DMS 273 treated with DMSO at 0.1 percent for 48 hours (cell line): ENCODE measurements at regions not wholly inside any gene's neighbourhood (a gene's known extent, or its start where the extent isn't known, plus 50 kb on each side); places are given as distances from the start of the nearest gene placed in this dataset.

Experiments used
- DNase-seq: peaks from one replicate; lab custom pipeline; 2025; lab: John Stamatoyannopoulos, UW

- DNase-seq: no peak
Observed at GRCh38 chr18:11320986-11321385, 171.6 kb upstream of the PIEZO2 start.

DNA sequence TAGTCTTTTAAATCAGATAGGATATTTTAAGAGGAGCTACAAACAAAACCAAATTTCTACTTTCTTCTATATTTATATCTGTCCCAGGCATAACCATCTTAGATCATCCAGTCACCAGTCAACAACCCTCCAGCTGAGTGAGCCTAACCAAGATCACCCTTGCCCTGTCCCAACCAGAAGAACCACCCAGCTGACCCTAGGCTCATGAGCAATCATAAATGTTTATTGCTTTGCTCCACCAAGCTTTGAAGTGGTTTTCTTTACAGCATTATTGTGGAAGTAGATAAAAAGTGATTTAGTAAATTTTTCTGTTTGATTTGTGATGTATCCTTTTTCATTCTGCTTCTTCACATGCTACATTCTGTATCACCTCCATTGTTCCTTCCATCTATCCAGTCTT is 167.2 kb upstream of the PIEZO2 start:
- no peak for DNase-seq

DNA sequence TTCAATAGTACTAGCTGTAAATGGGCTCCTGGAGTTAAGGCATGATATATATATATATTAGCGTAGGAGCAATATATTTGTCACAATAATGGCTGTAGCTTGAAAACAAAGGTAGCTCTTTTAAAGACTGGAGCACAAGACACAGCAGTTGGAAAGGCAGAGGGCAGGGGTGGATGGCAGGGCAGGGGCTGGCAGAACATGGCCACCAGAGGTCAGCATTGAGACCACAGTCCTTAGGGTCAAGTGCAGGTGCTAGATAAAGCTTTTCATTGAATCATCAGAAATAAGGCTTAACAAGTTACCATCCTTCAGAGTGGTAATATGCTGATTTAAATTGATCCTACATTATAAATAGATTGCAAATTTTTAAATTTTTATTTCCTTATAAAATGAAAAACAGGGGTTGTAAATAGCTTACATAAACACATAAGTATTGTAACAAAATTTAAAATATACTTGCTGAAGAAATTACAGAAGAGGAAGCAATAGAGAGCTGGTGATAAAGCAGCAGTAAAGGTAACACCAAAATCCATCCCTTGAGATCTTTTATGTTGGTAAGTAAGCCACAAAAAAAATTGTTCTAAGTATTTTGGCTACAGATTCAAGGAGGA is 161.2 kb upstream of the PIEZO2 start:
- DNase-seq: no peak

GRCh38 chr18:11309172-11309571 is 159.8 kb upstream of the PIEZO2 start:
- DNase-seq: no peak

GRCh38 chr18:11308499-11308898 is 159.1 kb upstream of the PIEZO2 start:
- DNase-seq: no peak

DNA sequence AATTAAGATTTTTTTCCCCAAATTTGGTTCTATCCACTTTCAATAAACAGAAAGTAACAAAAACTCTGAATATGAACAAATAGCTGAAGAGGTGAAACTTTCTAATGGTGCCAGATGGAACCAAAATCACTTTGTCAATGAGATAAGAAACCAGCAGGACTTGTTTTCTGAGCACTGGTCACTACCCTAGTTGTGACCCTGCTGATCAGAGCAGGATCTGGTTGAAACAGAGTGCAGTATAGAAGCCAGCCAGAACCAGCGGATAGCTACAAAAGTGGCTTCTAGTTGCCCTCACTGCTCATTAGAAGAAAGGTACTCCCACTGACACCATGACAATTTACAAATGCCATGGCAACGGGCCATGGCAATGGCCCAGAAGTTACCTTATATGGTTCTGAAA is 158.3 kb upstream of the PIEZO2 start:
- DNase-seq: no peak

- DNase-seq: no peak
Observed at GRCh38 chr18:11305507-11305906, 156.1 kb upstream of the PIEZO2 start.

- no peak for DNase-seq
Observed at GRCh38 chr18:11304928-11305327, 155.6 kb upstream of the PIEZO2 start.

DNA sequence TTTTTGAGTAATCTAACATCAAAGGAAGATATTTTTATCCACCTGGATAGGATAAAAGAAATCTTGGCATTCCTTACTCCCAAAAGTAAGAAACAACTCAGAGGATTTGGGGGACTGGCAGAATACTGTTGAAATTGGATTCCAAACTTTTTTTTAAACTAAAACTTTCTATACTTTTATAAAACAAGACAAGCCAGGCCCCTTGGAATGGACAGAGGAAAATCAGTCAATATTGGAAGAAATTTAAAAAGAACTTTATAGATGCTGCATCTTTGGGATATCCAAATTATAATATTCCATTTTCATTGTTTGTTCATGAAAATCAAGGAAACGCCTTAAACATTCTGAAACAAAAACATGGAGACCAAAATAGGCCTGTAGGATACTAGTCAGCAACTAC is 147.6 kb upstream of the PIEZO2 start:
- no peak for DNase-seq

- no peak for DNase-seq
Observed at GRCh38 chr18:11293794-11294193, 144.4 kb upstream of the PIEZO2 start.

DNA sequence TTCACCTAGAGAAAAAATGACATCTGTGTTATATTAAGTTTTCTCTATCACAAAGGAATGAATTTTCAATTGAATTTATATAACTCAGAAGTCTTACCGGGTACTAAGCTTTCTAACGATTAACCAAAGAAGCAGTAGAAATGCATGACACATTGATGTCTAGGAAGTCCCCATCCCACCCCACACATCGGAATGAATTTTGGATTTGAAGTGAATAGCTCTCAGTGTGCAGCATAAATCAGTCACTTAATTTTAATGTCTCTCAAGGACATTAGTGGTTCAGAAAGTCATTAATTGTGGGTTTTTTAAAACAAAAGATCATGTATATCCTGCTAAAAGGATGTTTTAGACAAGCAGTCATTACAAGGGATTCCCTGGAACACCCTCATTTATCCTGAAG is 141.4 kb upstream of the PIEZO2 start:
- DNase-seq: no peak

- no peak for DNase-seq
Observed at GRCh38 chr18:11289248-11289647, 139.9 kb upstream of the PIEZO2 start.

- no peak for DNase-seq
Observed at GRCh38 chr18:11288401-11288800, 139.0 kb upstream of the PIEZO2 start.

GRCh38 chr18:11286431-11286830 is 137.1 kb upstream of the PIEZO2 start:
- no peak for DNase-seq

DNA sequence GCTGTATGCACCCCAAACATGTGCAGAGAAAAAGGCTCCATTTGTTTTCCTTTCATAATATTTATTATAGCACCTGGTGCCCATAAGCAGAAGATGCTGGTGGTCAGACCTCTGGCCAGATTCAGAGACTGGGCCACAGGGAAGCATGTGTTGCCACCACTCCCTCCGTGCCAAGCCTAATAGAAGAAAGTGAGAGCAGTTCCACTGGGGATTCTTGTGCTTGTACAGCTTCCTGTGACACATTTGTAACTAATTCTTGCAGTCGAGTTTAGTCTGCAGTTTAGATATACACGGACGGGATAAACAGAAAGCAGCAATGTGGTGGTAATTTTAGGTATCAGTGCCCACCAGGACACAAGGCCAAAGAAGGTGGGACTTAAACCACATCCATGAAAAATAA is 135.4 kb upstream of the PIEZO2 start:
- DNase-seq: no peak

GRCh38 chr18:11284349-11284748 is 135.0 kb upstream of the PIEZO2 start:
- DNase-seq: no peak

DNA sequence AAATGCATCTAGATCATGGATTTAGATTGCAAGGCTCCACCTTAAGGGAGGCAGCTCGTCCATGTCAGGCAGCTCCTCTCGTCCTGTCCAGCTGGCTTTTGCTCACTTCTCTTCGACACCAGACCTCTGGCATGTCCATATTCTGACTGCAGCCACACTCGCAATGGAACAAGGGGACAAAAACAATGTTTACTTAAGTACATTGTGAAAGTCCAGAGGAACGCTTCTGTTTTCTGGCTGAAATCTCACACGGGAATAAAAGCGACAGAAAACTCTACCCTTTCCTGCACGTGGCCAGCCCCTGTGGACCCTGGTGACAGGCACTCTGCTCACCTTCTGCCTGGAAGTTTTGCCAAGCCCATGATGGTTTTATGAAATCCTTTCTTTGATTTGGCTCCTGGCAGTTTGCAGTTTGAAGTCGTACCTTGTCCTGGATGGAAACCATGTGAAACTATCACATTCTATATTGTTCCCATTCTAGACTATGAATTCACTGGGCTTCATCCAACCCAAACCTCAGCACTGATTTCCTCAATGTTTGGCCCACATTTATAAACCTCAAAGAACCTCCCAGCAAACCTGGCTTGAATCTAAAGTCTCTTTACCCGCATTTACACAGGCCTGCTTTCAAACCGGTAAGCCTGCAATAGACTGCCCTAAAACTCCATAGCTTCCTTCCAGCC is 134.3 kb upstream of the PIEZO2 start:
- no peak for DNase-seq

GRCh38 chr18:11279461-11279860 is 130.1 kb upstream of the PIEZO2 start:
- no peak for DNase-seq

DNA sequence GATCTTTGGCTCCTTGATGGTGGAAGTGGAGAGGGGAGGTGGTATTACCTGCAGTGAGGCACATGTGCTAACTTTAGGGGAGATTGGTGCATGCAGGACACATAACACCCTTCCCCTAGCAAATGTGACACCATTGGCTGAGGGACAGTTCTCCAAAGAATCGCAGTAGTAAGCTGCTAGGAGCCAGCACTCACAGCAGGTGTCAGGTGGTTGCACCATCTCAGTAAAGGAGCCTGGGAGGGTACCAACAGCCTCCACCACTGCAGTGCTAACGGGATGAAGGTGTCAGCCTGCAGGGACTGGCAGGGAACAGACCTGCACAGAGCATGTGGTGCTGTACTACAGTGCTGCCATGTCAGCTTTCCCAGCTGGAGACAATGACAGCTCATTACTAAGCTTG is 127.3 kb upstream of the PIEZO2 start:
- DNase-seq: no peak

GRCh38 chr18:11274144-11274794 is 124.9 kb upstream of the PIEZO2 start:
- DNase-seq: no peak

GRCh38 chr18:11272516-11272915 is 123.1 kb upstream of the PIEZO2 start:
- no peak for DNase-seq

- DNase-seq: no peak
Observed at GRCh38 chr18:11271954-11272353, 122.6 kb upstream of the PIEZO2 start.

GRCh38 chr18:11269257-11269656 is 119.9 kb upstream of the PIEZO2 start:
- DNase-seq: no peak
